Uterus (tissue), 2 donors: ENCODE measurements at regions not wholly inside any gene's neighbourhood (a gene's known extent, or its start where the extent isn't known, plus 50 kb on each side); places are given as distances from the start of the nearest gene placed in this dataset.

Experiments
- CTCF ChIP-seq, 4 experiments: fragments of 200-600 bp in 2 of 4; fragments of 450-650 bp in 2 of 4; sonication (generic) in 2 of 4; IDR thresholded peaks; one replicate each; pipeline ENCODE4 v1.5.1; 2016 to 2019; ENCODE audit warnings: antibody characterized with exemption in 4 of 4, mild to moderate bottlenecking in 2 of 4, moderate library complexity in 1 of 4
- POLR2A ChIP-seq, 2 donors: fragments of 450-650 bp; IDR thresholded peaks; one replicate each; pipeline ENCODE4 v1.6.1; 2016; ENCODE audit warnings: antibody characterized with exemption in 2 of 2, mild to moderate bottlenecking in 1 of 2, moderate library complexity in 1 of 2

DNA sequence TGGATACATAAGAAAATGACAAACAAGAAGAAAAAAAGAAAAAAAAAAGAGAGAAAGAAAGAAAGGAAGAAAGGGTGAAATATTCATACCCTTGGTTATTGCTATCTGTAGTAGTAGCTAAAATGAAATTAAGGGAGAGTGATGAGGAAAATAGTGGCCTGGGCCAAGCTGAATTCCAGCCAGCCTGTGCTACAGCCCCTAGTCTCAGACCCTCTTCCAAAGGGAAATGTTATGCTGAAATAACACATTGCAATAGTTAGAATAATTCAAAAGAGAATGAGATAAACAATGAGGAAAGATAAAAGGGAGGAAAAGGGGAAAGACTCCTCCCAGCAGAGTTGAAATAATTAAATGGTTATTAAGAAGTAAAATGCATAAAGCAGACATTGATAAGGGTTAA, 268.4 kb upstream of the ROBO1 start:
- no peak for TF ChIP-seq CTCF (IDR thresholded peaks at IDR 0.05)
- TF ChIP-seq POLR2A (IDR thresholded peaks at IDR 0.05): no peak
